ENCODE measurements at regions not wholly inside any gene's neighbourhood (a gene's known extent, or its start where the extent isn't known, plus 50 kb on each side); places are given as distances from the start of the nearest gene placed in this dataset.
A peak's percentile ranks its signal among the peaks of the same experiment; 100 is the strongest.

- peak; percentile 13 for DNase-seq
Measured at GRCh38 chr4:35604724-35605123, 639.6 kb downstream of the ARAP2 start.

DNA sequence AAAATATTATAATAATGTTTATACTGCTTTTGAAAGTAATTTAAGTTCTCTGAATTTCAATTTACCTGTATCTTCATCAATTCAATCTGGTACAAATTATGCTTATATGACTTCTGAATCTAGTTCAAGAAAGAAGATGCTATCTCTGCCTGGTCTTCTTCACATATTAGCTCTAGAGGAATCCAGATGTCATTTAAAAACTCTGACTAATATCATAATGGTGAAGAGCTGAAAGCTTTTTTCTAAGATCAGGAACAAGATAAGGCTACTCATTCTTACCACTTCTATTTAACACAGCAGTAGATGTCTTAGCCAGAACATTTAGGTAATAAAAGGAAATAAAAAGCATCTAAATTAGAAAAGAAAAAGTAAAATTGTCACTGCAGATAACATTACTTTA, 636.1 kb downstream of the ARAP2 start:
- no peak for DNase-seq

- no peak for DNase-seq
Measured at GRCh38 chr4:35614120-35614519, 630.2 kb downstream of the ARAP2 start.

DNA sequence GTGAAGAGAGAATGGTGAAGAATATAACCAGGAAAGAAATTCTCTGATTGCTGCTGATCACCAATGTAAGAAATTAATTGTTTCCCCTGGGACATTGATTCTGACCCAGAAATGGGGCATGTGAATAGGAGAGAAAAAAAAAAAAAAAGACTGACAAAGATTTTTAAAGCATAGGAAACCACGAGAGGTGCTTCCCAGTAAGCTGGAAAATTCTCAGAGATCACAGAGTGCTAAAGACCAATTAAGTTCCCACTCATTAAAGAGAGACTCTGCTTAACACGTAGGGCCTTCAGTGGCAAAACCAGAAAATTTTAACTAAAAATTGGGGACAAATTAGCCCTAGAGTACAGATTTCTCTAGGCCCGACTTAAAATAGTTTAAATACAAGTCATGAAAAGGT, 604.4 kb downstream of the ARAP2 start:
- DNase-seq, result no peak

- no peak for DNase-seq
Measured at GRCh38 chr4:35643661-35644060, 600.7 kb downstream of the ARAP2 start.

DNA sequence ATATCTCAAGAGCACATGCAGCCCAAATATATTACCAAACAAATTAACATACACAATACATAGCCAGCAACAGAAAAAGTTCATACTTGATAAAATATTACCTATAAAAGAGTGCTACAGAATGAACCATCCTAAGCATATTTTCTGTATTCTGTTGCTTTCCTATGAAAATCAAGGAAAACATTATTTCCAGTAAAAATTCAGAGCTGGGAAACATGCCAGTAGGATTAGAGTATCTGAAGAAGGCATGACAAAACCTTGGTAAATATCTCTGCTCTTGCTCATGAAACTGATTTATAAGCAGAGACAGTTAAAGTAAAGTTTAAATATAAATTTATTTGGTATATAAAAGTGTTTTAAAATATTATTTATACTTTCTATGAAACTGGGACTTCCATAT, 599.7 kb downstream of the ARAP2 start:
- no peak for DNase-seq

- no peak for DNase-seq
Measured at GRCh38 chr4:35649011-35649410, 595.3 kb downstream of the ARAP2 start.

GRCh38 chr4:35649778-35650177, 594.5 kb downstream of the ARAP2 start:
- no peak for DNase-seq

- no peak for DNase-seq
Measured at GRCh38 chr4:35652197-35652596, 592.1 kb downstream of the ARAP2 start.

- DNase-seq, result no peak
Measured at GRCh38 chr4:35653451-35653850, 590.9 kb downstream of the ARAP2 start.

- no peak for DNase-seq
Measured at GRCh38 chr4:35673137-35673536, 571.2 kb downstream of the ARAP2 start.

GRCh38 chr4:35684755-35685154, 559.6 kb downstream of the ARAP2 start:
- no peak for DNase-seq

DNA sequence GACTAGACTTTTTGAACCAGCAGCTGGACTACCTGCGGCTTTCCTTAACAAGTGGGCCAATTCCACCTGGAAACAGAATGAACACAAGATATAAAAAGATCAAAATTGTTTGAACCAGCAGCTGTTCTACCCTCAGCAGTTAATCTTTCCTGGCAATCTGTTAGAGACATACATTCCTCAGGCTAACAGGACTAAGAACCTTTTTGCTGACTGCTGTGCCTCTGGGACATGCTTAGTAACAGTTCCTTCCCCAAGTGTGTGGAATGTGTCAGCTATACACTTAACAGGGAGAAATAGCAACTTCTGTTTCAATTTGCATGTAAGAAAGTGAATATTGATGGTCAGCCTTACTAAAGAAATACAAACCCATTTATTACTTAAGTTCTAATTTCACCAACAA, 554.4 kb downstream of the ARAP2 start:
- no peak for DNase-seq

- no peak for DNase-seq
Measured at GRCh38 chr4:35690271-35690670, 554.0 kb downstream of the ARAP2 start.

- no peak for DNase-seq
Measured at GRCh38 chr4:35695003-35695402, 549.3 kb downstream of the ARAP2 start.

DNA sequence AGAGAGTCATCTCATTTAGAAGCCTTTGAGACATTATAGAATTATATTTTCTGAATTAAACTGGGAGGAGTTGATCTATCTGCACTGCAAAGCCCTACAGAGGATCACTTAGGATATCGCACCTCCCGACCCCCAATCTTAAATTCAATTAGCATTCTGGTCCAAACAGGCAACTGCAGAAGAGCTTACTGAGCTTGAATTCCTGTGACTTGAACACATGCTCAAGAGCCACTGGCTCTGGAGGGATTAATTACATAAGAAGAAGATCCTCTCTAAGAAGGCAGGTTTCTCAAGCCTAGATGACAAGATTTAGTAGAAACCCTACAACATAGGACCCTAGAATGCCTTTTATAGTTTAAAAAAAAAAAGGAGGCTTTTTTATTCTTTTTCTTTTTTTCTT, 548.9 kb downstream of the ARAP2 start:
- DNase-seq, result no peak

- DNase-seq, result no peak
Measured at GRCh38 chr4:35697210-35697736, 547.0 kb downstream of the ARAP2 start.

DNA sequence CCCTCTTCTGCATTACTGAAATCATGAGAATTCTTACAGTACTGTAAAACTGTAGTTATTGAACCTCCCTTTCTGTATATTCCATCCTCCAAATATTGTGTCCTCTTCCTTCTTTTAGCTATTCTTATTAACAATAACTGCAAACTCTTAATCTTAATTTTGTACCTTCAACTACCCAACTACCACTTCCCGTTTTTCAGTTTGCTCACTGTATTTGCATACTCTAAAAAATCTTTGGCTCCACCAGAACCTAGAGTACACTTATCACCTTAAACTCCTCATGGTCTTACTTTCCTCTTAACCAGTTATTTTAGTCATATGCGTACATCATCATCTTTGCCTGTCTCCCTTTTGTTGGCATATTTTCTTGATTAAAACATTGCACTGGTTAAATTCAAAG, 543.7 kb downstream of the ARAP2 start:
- DNase-seq, result no peak

- DNase-seq, result no peak
Measured at GRCh38 chr4:35709080-35709479, 535.2 kb downstream of the ARAP2 start.

GRCh38 chr4:35710343-35710742, 534.0 kb downstream of the ARAP2 start:
- no peak for DNase-seq

GRCh38 chr4:35711127-35711526, 533.2 kb downstream of the ARAP2 start:
- no peak for DNase-seq

- DNase-seq, result no peak
Measured at GRCh38 chr4:35723973-35724372, 520.3 kb downstream of the ARAP2 start.

DNA sequence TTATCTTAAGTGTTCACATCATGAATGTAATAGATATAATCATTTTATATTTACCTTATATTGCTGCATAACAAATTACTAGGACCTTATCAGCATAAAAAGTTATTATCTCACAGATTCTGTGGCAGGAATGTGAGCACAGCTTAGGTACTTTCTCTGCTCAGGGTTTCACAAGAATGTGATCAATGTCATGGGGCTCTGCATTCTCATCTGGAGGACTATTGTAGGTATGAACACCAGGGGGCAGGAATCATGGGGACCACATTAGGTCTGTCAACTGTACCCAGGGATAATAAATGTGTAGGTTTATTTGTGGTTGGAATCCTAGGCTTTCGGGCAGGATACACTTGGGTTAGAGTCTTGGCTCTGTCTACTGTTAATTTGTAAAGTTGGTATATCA, 519.2 kb downstream of the ARAP2 start:
- peak; percentile 34 for DNase-seq

DNA sequence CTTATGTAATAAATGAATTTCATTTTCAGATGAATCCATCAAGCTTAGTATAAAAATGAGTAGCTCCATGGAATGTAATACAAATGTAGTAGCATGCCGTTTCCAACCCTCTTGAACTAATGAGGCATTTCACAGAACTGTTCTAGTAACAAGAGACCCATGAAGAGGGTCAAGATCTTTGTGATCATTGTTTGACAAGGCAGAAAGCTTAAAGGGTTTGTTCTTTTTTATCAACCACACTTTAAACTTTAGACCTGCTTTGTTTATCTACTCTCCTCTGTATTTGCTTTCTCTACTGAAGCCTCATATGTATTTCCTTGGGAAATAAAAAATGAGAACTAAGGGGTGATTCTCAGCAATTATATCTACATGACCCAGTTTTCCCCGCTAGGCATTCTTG, 513.9 kb downstream of the ARAP2 start:
- no peak for DNase-seq

DNA sequence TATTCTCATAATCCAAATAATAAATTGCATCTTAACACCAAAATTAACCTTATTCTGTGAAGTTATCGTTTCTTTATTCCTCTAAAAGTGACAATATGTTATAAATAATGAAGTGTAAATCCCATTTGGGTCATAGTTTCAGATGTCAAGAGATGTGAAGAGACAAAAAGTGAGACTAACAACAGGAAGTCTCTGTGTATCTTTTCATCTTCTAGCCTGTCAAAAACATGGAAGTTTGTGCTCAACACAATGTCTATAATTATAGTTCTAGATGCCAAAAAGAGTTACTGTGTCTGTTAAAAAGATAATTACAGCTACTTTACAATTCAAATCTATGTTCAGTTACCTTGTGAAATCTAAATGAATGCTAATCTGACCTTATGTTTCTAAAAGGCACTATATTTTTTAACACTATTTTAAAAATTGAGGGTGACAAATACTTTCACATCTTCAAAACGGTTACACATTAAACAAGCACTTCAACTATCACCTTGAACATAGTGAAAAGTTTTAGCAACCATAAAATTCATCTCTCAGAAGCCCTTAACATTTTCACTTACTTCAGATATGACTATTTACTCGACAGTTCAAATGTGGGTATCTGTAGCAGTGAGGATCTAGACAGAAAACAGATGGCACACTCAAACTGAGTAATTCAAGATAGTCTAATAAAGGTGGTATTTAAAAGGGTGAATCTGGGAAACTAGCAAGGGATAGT, 509.8 kb downstream of the ARAP2 start:
- no peak for DNase-seq

All from OCI-M1 (cell line).